GM21360 (cell line): ENCODE measurements at regions not wholly inside any gene's neighbourhood (a gene's known extent, or its start where the extent isn't known, plus 50 kb on each side); places are given as distances from the start of the nearest gene placed in this dataset.
"Not testable (repeated sequence)": the region's sequence is repeated elsewhere in the genome, so short reads cannot be mapped to it uniquely, and the experiment has no call there.

Source experiments
- ATAC-seq: cut with Tn5 transposase; IDR thresholded peaks from one replicate; pipeline ENCODE4 v1.9.1; 2021; ENCODE audit warnings: mild to moderate bottlenecking, moderate library complexity; ENCODE audit not compliant: unreplicated experiment

- ATAC-seq: no peak
Measured at GRCh38 chr5:136924490-136924889, 559.1 kb upstream of the TRPC7 start.

DNA sequence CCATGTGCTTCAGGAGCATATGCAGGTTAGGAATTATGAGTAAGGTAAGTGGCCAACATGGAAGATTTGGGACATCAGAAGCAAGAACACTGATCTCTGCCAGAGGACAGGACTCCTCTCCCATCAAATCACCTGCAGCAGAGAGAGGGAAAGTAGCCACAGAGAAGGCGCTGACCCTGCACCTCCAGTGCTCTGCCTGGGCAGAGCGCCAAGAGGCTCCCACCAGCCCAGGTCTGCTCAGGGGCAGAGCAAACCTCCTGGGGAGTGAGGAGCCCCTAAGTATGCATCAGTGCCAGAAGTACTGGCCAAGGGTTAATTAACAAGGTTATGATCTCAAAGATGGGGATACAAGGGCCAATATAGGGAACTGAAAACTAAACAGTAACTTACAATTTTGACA lies 545.3 kb upstream of the TRPC7 start:
- no peak for ATAC-seq

GRCh38 chr5:136909906-136910305 lies 544.6 kb upstream of the TRPC7 start:
- ATAC-seq: no peak

- no peak for ATAC-seq
Measured at GRCh38 chr5:136907371-136907770, 542.0 kb upstream of the TRPC7 start.

DNA sequence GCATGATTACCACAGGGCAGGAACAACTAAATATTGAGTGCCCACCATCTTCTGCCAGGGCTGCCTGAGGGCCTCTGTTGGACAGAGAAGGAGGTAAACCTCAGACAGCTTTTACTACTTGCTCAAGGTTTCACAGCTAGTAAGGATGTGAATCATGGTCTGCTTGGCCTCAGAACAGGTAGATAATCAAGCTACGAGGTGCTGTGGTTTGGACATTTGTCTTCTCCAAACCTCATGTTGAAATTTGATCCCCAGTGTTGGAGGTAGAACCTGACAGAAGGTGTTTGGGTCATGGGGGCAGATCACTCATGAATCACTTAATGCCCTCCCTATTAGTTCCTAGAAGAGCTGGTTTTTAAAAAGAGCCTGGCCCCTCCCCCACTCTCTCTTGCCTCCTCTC lies 541.2 kb upstream of the TRPC7 start:
- ATAC-seq: no peak

- ATAC-seq: no peak
Measured at GRCh38 chr5:136905571-136905970, 540.2 kb upstream of the TRPC7 start.

DNA sequence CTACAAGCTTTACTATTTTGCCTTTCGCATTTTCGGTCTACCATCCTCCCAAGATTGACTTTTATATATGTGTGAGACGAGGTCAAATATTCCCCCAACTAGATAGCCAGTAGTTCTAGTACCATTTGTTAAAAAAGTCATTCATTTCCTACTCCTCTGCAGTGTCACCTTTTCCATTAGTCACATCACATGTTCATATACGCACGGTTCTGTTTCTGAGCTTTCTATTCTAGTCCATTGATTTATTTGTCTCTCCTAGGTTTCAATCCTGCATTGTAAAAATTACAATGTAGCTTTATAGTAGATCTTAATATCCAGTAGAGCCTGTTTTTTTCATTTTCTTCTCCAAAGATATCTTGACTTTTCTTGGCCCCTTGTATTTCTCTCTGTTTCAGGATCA lies 528.7 kb upstream of the TRPC7 start:
- ATAC-seq: no peak

DNA sequence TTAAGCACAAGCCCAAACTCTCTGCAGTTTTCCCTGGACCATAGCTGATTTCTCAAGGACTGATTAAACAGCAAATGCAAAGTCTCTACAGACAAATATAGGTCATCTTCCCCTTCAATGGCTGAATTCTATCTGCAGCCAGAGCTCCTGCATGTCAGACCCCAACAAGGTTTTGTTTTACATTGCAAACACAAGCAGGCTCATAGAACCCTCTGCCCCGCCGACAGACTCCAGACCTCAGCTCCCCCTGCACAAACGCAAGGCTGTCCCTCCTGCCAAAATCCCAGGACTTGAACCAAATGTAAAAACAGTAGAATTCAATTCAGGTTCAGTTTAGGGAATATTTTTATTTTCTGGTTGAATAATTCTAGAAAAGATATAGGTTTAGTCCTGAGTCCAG lies 526.7 kb upstream of the TRPC7 start:
- ATAC-seq: no peak

DNA sequence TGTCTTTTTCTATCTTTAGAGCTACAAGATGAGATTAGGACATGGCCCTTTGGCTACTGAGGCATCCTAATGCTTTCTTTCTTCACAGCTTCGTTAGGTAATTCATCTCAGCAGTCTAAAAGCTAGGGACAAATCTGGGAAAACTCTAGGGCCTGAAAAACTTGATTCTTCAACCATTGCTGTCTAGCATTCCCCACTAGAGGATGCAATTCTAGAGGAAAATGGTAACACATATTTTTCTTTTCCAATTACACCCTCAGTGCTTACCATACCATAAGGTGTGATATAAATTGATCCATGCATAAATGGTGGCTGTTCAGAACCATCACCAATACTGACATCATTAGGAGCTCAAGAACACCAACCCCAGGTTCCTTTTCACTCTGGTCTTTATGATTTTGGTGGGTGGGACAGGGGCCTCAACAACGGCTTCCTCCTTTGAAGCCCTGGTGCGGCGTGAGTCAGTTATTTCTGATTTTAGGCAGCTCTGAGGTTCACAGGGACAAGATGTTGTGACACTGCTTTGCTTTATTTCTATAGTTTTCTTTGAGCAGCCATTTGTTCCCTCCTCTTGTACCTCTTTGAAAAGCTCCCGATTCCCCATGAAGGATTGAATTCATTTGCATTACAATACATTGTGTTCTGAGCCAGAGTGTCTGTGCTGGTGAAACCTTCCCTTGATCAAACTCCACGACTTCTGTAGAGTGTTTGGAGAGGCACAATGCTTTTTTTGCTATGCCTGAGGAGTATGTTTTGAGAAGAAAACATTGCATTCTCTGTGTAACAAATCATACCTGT lies 526.0 kb upstream of the TRPC7 start:
- no peak for ATAC-seq

DNA sequence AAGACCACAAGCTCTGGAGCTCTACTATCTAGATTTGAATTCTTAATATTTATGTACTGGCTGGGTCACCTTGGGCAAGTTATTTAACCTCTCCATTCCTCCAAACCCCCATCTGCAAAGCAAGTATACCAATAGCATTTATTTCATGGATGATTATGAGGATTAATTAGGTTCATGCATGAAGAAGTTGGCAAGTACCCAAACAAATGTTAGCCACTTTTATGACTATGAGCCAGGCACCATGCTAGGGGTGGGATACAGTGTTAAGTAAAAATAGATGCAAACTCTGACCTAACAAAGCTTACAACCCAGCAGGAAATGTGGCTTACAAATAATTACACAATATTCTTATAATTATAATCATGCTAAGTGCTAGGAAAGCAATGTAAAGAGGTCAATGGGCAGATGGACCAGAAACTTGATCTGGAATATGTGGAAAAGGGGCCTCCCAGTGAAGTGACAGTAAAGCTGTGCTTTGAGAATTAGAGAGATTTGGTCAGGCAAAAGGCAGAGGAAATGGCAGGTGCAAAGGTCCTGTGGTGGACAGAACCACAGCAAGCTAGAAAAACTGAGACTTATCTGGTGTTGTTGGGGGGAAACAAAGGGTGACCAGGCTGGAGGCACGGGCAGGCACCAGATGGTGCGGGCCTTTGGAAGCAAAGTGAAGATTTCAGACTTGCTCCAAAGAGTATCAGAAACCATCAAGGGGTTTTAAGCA lies 525.2 kb upstream of the TRPC7 start:
- no peak for ATAC-seq

DNA sequence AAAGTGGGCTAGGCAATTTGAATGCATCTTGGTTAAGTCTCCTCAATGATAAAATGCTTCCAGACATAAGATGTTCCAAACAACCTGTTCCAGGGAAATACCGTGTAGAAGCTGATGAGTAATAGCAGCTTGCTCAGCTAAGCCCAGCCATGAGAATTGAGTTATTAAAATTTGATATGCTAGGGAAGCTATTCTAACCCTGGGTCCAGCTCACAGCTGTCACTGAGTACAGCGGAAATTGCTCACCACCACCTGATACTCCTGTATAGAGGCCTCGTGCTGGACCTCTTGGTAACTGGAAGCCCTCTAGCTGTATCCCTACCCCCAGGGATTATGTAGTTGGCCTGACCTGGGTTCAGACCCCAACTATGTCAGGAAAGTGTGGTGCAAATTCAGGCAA lies 521.3 kb upstream of the TRPC7 start:
- no peak for ATAC-seq

GRCh38 chr5:136864960-136865359 lies 499.6 kb upstream of the TRPC7 start:
- no peak for ATAC-seq

- ATAC-seq: no peak
Measured at GRCh38 chr5:136856648-136857047, 491.3 kb upstream of the TRPC7 start.

GRCh38 chr5:136853971-136854370 lies 488.6 kb upstream of the TRPC7 start:
- no peak for ATAC-seq

DNA sequence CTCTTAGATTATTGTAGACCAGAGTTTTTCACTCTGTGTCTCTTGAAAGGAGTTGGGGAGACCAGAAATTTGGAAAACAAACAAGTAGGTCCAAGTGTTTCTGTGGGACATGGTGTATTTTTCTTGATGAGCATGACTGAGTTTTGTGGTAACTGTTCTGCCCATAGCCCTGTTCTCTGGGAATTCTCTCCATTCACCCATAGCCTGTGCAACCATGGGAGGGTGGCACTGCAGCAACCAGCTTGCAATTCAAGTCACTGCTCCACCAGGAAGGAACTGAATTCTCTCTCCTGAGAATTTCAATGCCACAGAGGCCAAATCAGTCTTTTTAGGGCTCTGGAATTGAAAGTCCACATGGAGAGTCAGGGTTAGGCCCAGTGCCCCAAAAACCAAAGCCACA lies 475.3 kb upstream of the TRPC7 start:
- no peak for ATAC-seq

DNA sequence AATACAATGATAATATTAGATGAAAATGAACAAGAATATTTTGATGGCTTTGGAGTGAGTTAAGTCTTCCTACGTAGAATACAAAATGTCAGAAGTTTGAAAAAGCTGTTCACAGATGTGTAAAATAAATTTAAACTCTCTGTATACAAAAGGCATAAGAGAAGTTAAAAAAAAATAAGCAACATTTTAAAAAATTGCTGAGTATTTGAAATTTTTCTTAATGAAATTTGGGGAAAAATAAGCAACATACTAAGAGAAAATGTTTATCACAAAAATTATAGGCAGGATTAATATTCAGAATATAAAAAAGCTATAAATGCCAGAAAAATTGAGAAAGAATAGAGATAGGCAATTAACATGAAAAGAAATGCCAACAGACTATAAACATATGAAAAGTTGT lies 470.7 kb upstream of the TRPC7 start:
- ATAC-seq: no peak

DNA sequence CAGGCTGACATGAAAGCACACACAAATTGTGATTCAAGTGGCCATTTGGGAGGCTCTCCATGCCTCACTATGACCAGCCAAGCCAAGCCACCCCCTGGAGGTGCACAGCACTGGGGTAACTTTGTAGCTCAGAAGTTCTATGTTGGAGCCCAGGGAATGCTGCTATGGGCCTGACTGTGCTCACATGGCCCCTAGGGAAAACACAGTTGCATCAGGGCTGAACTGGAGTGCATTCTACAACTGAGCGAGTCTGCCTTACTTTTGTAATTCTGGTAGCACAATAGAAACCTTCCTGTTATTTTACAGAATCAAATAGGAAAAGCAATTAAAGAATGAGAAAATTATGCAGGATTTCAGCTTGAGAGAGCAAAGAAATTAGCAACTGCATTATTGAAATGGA lies 455.5 kb upstream of the TRPC7 start:
- ATAC-seq: no peak

- ATAC-seq: no peak
Measured at GRCh38 chr5:136819526-136820302, 454.4 kb upstream of the TRPC7 start.

- ATAC-seq: no peak
Measured at GRCh38 chr5:136816327-136816726, 451.0 kb upstream of the TRPC7 start.

DNA sequence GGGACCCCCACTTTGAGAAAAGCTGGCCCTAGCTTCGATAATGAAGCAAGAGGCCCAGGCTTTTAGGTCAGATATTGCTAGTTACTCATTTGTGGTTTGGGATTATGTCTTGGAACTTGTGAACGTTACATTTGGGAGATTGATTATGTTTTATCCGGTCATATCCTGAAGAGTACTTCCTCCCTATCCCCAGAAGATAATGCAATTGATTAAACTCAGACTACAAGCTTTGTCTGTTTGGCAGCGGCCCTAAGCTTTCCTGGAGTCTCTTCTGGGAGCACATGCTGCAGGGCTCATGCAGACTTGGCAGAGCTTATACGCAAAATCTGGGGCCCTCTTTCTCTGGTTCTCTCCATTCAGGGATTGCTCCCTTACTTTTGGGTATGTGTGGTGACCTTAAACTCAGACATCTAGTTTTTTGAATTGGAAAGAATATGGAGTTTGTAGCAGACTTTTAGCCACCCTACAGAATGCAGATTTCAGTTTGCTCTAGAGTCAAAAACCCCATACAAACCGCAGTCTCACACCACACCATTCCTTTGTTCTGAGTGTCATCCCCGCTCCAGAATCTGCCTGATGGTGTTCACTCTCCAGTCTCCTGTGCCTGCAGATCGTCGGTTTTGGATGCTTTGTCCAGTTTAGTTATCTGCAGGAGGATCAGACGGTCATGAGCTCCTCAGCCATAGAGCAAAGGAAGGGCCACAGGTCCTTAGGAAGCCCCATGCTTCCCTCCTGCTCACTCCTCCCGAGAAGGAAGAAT lies 449.5 kb upstream of the TRPC7 start:
- ATAC-seq: no peak

DNA sequence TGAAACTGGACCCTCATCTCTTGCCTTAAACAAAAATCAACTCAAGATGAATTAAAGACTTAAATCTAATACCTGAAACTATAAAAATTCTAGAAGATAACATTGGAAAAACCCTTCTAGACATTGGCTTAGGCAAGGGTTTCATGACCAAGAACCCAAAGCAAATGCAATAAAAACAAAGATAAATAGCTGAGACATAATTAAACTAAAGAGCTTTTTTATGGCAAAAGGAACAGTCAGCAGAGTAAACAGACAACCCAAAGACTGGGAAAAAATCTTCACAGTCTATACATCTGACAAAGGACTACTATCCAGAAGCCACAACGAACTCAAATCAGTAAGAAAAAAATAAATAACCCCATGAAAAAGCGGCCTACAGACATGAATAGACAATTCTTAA lies 446.9 kb upstream of the TRPC7 start:
- ATAC-seq: not testable (repeated sequence)
